ENCODE measurements at regions not wholly inside any gene's neighbourhood (a gene's known extent, or its start where the extent isn't known, plus 50 kb on each side); places are given as distances from the start of the nearest gene placed in this dataset.

GRCh38 chr17:77884967-77885641 is 73.4 kb upstream of the TNRC6C start:
- no peaks in the 10 kb centered on the region for H3F3A ChIP-seq (ENCODE audit: insufficient read depth, low read depth)
- H3K4me2 ChIP-seq = no peak overlapping the region
- no peak for DNase-seq
- no peaks in the 10 kb centered on the region for H3K36me3 ChIP-seq (ENCODE audit: low read depth)
- no peak overlapping the region for H3K27ac ChIP-seq
- no peaks in the 10 kb centered on the region for H3K4me1 ChIP-seq (replicated peaks; ENCODE audit: insufficient read depth)
- POLR2A ChIA-PET (ENCODE audit: unreplicated experiment) = no interaction called here
- TF ChIP-seq EZH2 (IDR thresholded peaks at IDR 0.05; ENCODE audit: low read depth) (no peak), CTCF (conservative IDR thresholded peaks at IDR 0.05) (no peak)
- H3K4me3 ChIP-seq = no peak overlapping the region
- H3K9me3 ChIP-seq (ENCODE audit: insufficient read depth, low read depth) = no peaks in the 10 kb centered on the region
- intact Hi-C loops (cut with micrococcal nuclease; ENCODE audit: unreplicated experiment) = no loop called here
- no peaks in the 10 kb centered on the region for H4K20me1 ChIP-seq (ENCODE audit: insufficient read depth)
- BruUV-seq (replicated peaks) = no TSS peak
- peaks cover 60% of the 10 kb centered on the region for H3K27me3 ChIP-seq (ENCODE audit: insufficient read depth, low read depth)
- CTCF ChIA-PET = no interaction called here
- no peaks in the 10 kb centered on the region for H3K79me2 ChIP-seq (ENCODE audit: low read depth)
- H3K9me2 ChIP-seq (ENCODE audit: insufficient read depth) = no peaks in the 10 kb centered on the region
- no peak overlapping the region for H2AFZ ChIP-seq

- H4K20me1 ChIP-seq (ENCODE audit: insufficient read depth) = no peaks in the 10 kb centered on the region
- H3K27me3 ChIP-seq (ENCODE audit: insufficient read depth, low read depth) = peaks cover 60% of the 10 kb centered on the region
- no peaks in the 10 kb centered on the region for H3K36me3 ChIP-seq (ENCODE audit: low read depth)
- H2AFZ ChIP-seq = no peak overlapping the region
- H3K9me3 ChIP-seq (ENCODE audit: insufficient read depth, low read depth) = no peaks in the 10 kb centered on the region
- H3K4me3 ChIP-seq = no peak overlapping the region
- H3K9me2 ChIP-seq (ENCODE audit: insufficient read depth) = no peaks in the 10 kb centered on the region
- intact Hi-C loops (cut with micrococcal nuclease; ENCODE audit: unreplicated experiment) = no loop called here
- no TSS peak for BruUV-seq (replicated peaks)
- H3F3A ChIP-seq (ENCODE audit: insufficient read depth, low read depth) = no peaks in the 10 kb centered on the region
- no peak for TF ChIP-seq EZH2 (IDR thresholded peaks at IDR 0.05; ENCODE audit: low read depth)
- no peak for TF ChIP-seq CTCF (conservative IDR thresholded peaks at IDR 0.05)
- no peak overlapping the region for H3K4me2 ChIP-seq
- no peaks in the 10 kb centered on the region for H3K4me1 ChIP-seq (replicated peaks; ENCODE audit: insufficient read depth)
- no peak overlapping the region for H3K27ac ChIP-seq
- no peak for DNase-seq
- no peaks in the 10 kb centered on the region for H3K79me2 ChIP-seq (ENCODE audit: low read depth)
- CTCF ChIA-PET = no interaction called here
- POLR2A ChIA-PET (ENCODE audit: unreplicated experiment) = no interaction called here
Measured at GRCh38 chr17:77885678-77886386, 72.7 kb upstream of the TNRC6C start.

GRCh38 chr17:77886387-77886728 is 72.1 kb upstream of the TNRC6C start:
- Histone ChIP-seq H4K20me1 (ENCODE audit: insufficient read depth) (no peaks in the 10 kb centered on the region), H3K36me3 (ENCODE audit: low read depth) (no peaks in the 10 kb centered on the region), H3K9me3 (ENCODE audit: insufficient read depth, low read depth) (no peaks in the 10 kb centered on the region), H3K27ac (no peak overlapping the region), H3K79me2 (ENCODE audit: low read depth) (no peaks in the 10 kb centered on the region), H3K4me2 (no peak overlapping the region), H3K4me1 (replicated peaks; ENCODE audit: insufficient read depth) (no peaks in the 10 kb centered on the region), H2AFZ (no peak overlapping the region), H3F3A (ENCODE audit: insufficient read depth, low read depth) (no peaks in the 10 kb centered on the region), H3K9me2 (ENCODE audit: insufficient read depth) (no peaks in the 10 kb centered on the region), H3K27me3 (ENCODE audit: insufficient read depth, low read depth) (peaks cover 65% of the 10 kb centered on the region), H3K4me3 (no peak overlapping the region)
- intact Hi-C loops (cut with micrococcal nuclease; ENCODE audit: unreplicated experiment) = no loop called here
- CTCF ChIA-PET = no interaction called here
- POLR2A ChIA-PET (ENCODE audit: unreplicated experiment) = no interaction called here
- no TSS peak for BruUV-seq (replicated peaks)
- TF ChIP-seq EZH2 (IDR thresholded peaks at IDR 0.05; ENCODE audit: low read depth) (no peak), CTCF (conservative IDR thresholded peaks at IDR 0.05) (no peak)
- DNase-seq = no peak
